ENCODE measurements at regions not wholly inside any gene's neighbourhood (a gene's known extent, or its start where the extent isn't known, plus 50 kb on each side); places are given as distances from the start of the nearest gene placed in this dataset.

- Histone ChIP-seq H3K36me3 (no peaks in the 10 kb centered on the region), H3K9me3 (no peaks in the 10 kb centered on the region), H3K4me1 (no peaks in the 10 kb centered on the region), H3K4me3 (no peak overlapping the region), H3K27me3 (peaks cover 0 to 15% of the 10 kb centered on the region in 2 donors), H3K27ac (no peak overlapping the region)
- WGBS, 2 donors: 64 to 80% methylated on average over 1 of the region's 1 CpG
- TF ChIP-seq POLR2A (IDR thresholded peaks at IDR 0.05) (no peak), EP300 (IDR thresholded peaks at IDR 0.05) (no peak), CTCF (IDR thresholded peaks at IDR 0.05) (no peak)
- no peak for DNase-seq (ENCODE audit: low spot score in 2 of 2)
Observed at GRCh38 chrX:14084466-14084865, 54.8 kb upstream of the GEMIN8 start.

GRCh38 chrX:14083783-14084182 lies 54.1 kb upstream of the GEMIN8 start:
- Histone ChIP-seq H3K4me3 (no peak overlapping the region), H3K27ac (no peak overlapping the region), H3K9me3 (no peaks in the 10 kb centered on the region), H3K36me3 (no peaks in the 10 kb centered on the region), H3K4me1 (no peaks in the 10 kb centered on the region), H3K27me3 (peaks cover 0 to 15% of the 10 kb centered on the region in 2 donors)
- no peak for DNase-seq (ENCODE audit: low spot score in 2 of 2)
- TF ChIP-seq CTCF (IDR thresholded peaks at IDR 0.05) (no peak), EP300 (IDR thresholded peaks at IDR 0.05) (no peak), POLR2A (IDR thresholded peaks at IDR 0.05) (no peak)

GRCh38 chrX:14079891-14080430 lies 50.3 kb upstream of the GEMIN8 start:
- TF ChIP-seq CTCF (IDR thresholded peaks at IDR 0.05) (no peak), EP300 (IDR thresholded peaks at IDR 0.05) (no peak), POLR2A (IDR thresholded peaks at IDR 0.05) (no peak)
- H3K27me3 ChIP-seq: peaks cover 0 to 10% of the 10 kb centered on the region in 2 donors
- no peak for DNase-seq (ENCODE audit: low spot score in 2 of 2)
- no peak overlapping the region for H3K4me3 ChIP-seq
- H3K36me3 ChIP-seq: no peaks in the 10 kb centered on the region
- no peaks in the 10 kb centered on the region for H3K9me3 ChIP-seq
- 57 to 94% methylated on average over 2 of the region's 2 CpGs for WGBS, 2 donors
- H3K27ac ChIP-seq: no peak overlapping the region
- H3K4me1 ChIP-seq: no peaks in the 10 kb centered on the region
